Aorta (tissue), 5 donors: ENCODE measurements at regions not wholly inside any gene's neighbourhood (a gene's known extent, or its start where the extent isn't known, plus 50 kb on each side); places are given as distances from the start of the nearest gene placed in this dataset.

Experiments used
- ATAC-seq: fragments of 200-7000 bp; cut with Tn5 transposase; one replicate; pipeline ENCODE4 v1.9.1; 2022; ENCODE audit warnings: moderate library complexity; ENCODE audit not compliant: low FRiP score
- DNase-seq, 2 donors: peaks; one replicate each; pipeline ENCODE4 v3.0.0-alpha.2; 2020
- H3K27ac ChIP-seq, 2 donors: one replicate each; pipeline ENCODE4 v1.5.1; 2013; ENCODE audit warnings: low read length in 2 of 2, mild to moderate bottlenecking in 2 of 2, moderate library complexity in 2 of 2, control low read depth in 1 of 2, inconsistent platforms in 1 of 2, low read depth in 1 of 2
- H3K27me3 ChIP-seq, 2 donors: one replicate each; pipeline ENCODE4 v1.6.1; 2013; ENCODE audit warnings: control low read depth in 1 of 2, low read length in 1 of 2, mild to moderate bottlenecking in 1 of 2, moderate library complexity in 1 of 2; ENCODE audit not compliant: insufficient read depth in 2 of 2, control insufficient read depth in 1 of 2
- H3K36me3 ChIP-seq, 2 donors: one replicate each; pipeline ENCODE4 v1.6.1; 2013; ENCODE audit warnings: control low read depth in 1 of 2, low read length in 1 of 2, mild to moderate bottlenecking in 1 of 2; ENCODE audit not compliant: insufficient read depth in 2 of 2, control insufficient read depth in 1 of 2
- H3K4me1 ChIP-seq, 2 donors: one replicate each; pipeline ENCODE4 v1.6.1; 2013; ENCODE audit warnings: low read length in 2 of 2, control low read depth in 1 of 2, mild to moderate bottlenecking in 1 of 2, moderate library complexity in 1 of 2; ENCODE audit not compliant: insufficient read depth in 2 of 2, control insufficient read depth in 1 of 2
- H3K4me3 ChIP-seq, 2 donors: one replicate each; pipeline ENCODE4 v1.5.1; 2013; ENCODE audit warnings: low read length in 2 of 2, control low read depth in 1 of 2, mild to moderate bottlenecking in 1 of 2
- H3K9me3 ChIP-seq: one replicate; pipeline ENCODE4 v1.6.1; 2013; ENCODE audit warnings: mild to moderate bottlenecking, low read length; ENCODE audit not compliant: control insufficient read depth
- WGBS, 2 donors: extraction: QIAGEN DNeasy Blood & Tissue Kit; methylation state at CpG; one replicate each; pipeline ENCODE4 v1.1.7; 2013; 5-methylcytosine and 5-hydroxymethylcytosine counted together
- intact Hi-C, 2 donors: fragments of 100-400 bp; cut with DNase I; formaldehyde crosslinking; loops; one replicate each; pipeline versions ENCODE4 v1.14.2 to v1.15.0; 2022
- donor health status: healthy with polysubstance abuse.
- donor health status: Bipolar disorder and iron deficiency.
- donor health status: DM: no; HTN: no; CAD: no.
- donor health status: DM: no; HTN: no; CAD: no.
- donor health status: DM: yes; HTN: yes; CAD: no.

DNA sequence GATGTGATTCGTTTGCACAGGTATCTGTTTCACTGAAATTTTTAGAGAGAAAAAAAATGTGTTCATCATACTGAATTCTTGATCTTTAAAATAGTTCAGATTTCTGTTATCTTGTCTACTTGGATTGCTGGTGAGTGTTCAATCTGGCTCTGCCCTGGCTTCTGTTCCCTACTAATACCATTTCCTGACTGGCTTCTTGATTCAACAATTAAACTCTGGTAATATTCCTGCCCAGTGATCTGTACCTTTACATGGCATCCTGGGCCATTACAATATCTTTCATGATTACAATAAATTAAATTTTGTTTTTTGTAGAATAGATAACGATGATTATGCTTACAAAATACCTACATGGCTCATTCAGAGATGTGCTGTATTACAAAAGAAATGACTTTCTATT lies 1388.0 kb upstream of the TENM3 start:
- H3K27me3 ChIP-seq, result no peaks in the 10 kb centered on the region
- intact Hi-C loops, result no loop called here
- no peaks in the 10 kb centered on the region for H3K36me3 ChIP-seq
- H3K9me3 ChIP-seq, result no peaks in the 10 kb centered on the region
- H3K4me3 ChIP-seq, result no peak overlapping the region
- 73 to 78% methylated on average over 2 of the region's 2 CpGs for WGBS, 2 donors
- DNase-seq (no peak), ATAC-seq (no peak)
- no peaks in the 10 kb centered on the region for H3K4me1 ChIP-seq
- no peak overlapping the region for H3K27ac ChIP-seq

DNA sequence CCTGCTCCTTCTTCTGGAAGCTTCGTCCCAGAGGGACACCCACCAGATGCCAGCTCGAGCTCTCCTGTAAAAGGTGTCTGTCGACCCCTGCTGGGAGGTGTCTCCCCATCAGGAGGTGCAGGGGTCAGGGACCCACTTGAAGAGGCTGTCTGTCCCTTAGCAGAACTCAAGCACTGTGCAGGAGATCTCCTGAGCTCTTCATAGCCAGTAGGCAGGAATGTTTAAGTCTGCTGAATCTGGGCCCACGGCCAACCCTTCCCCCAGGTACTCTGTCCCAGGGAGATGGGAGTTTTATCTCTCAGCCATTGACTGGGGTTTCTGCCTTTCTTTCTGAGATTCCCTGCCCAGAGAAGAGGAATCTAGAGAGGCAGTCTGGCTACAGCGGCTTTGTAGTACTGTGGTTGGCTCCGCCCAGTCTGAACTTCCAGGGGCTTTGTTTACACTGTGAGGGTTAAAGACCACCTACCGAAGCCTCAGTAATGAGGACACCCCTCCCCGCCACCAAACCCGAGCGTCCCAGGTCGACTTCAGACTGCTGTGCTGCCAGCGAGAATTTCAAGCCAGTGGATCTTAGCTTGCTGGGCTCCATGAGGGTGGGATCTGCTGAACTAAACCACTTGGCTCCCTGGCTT lies 1383.0 kb upstream of the TENM3 start:
- H3K36me3 ChIP-seq, result no peaks in the 10 kb centered on the region
- H3K27me3 ChIP-seq, result no peaks in the 10 kb centered on the region
- no peaks in the 10 kb centered on the region for H3K9me3 ChIP-seq
- DNase-seq, result no peak
- ATAC-seq, result no peak
- H3K27ac ChIP-seq, result no peak overlapping the region
- no peaks in the 10 kb centered on the region for H3K4me1 ChIP-seq
- intact Hi-C loops, result no loop called here
- 72 to 73% methylated on average over 12 of the region's 12 CpGs for WGBS, 2 donors
- H3K4me3 ChIP-seq, result no peak overlapping the region

DNA sequence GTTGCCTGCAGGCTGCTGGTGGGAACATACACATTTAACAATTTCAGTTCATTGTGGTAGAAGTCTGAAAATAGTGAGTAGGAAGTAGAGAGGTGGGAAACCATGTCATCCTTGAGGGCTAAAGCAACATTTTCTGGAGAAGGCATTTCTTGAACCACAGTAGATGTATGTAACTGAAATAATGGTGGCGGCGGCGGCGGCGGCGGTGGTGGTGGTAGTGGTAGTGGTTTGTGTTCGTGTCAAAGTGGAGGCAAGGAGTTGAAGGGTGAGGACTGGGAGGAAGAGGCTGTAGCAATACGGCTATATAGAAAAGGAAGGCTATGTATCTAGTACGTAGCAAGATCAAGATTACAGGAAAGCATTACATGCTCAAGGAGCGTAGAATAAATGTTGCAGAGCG lies 1381.6 kb upstream of the TENM3 start:
- WGBS, 2 donors, result 93% methylated on average over 11 of the region's 11 CpGs
- intact Hi-C loops, result no loop called here
- Histone ChIP-seq H3K36me3 (no peaks in the 10 kb centered on the region), H3K9me3 (no peaks in the 10 kb centered on the region), H3K4me3 (no peak overlapping the region), H3K27me3 (no peaks in the 10 kb centered on the region), H3K27ac (no peak overlapping the region), H3K4me1 (no peaks in the 10 kb centered on the region)
- DNase-seq (no peak), ATAC-seq (no peak)

DNA sequence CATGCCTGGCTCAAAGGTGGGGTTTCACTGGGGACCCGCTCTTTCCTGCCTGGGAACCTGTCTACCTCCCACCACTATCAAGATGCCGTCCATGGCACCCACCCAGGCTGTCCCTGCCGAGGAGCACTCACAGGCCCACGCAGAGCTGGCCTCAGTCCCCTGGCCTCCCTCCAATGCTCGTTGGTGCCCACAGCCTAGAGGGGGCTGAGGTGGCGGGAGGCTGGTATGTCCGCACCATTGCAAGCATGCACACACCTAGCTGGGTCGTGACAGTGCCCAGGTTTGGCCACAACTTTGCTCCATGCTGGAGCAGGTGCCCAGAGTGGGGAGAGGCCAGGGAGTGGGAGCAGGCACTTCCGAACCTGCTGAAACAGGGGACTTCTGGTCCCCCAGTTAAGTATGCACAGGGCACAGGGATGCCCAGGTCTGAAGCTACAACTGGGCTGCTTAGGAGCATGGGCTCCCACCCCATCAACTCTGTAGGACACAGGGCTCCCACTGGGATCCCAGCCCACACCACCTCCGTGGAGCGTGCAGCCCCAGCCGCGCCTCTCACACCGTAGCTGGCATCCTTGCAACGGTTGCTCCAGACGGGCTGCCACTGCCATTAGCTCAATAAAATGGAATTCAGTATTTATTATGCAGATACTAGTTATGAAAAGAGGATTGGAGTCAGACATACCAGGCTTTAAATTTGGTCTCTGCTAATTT lies 1376.1 kb upstream of the TENM3 start:
- H3K36me3 ChIP-seq, result no peaks in the 10 kb centered on the region
- intact Hi-C loops, result no loop called here
- 88 to 89% methylated on average over 16 of the region's 16 CpGs for WGBS, 2 donors
- no peaks in the 10 kb centered on the region for H3K27me3 ChIP-seq
- H3K4me3 ChIP-seq, result no peak overlapping the region
- no peaks in the 10 kb centered on the region for H3K4me1 ChIP-seq
- no peaks in the 10 kb centered on the region for H3K9me3 ChIP-seq
- no peak for DNase-seq
- peak; percentile 26 for ATAC-seq
- no peak overlapping the region for H3K27ac ChIP-seq

GRCh38 chr4:180870623-180871022 lies 1372.6 kb upstream of the TENM3 start:
- 28 to 44% methylated on average over 2 of the region's 2 CpGs for WGBS, 2 donors
- Histone ChIP-seq H3K27me3 (no peaks in the 10 kb centered on the region), H3K27ac (no peak overlapping the region), H3K4me3 (no peak overlapping the region), H3K4me1 (no peaks in the 10 kb centered on the region), H3K36me3 (no peaks in the 10 kb centered on the region), H3K9me3 (no peaks in the 10 kb centered on the region)
- DNase-seq, result no peak
- intact Hi-C loops, result no loop called here
- ATAC-seq, result no peak

DNA sequence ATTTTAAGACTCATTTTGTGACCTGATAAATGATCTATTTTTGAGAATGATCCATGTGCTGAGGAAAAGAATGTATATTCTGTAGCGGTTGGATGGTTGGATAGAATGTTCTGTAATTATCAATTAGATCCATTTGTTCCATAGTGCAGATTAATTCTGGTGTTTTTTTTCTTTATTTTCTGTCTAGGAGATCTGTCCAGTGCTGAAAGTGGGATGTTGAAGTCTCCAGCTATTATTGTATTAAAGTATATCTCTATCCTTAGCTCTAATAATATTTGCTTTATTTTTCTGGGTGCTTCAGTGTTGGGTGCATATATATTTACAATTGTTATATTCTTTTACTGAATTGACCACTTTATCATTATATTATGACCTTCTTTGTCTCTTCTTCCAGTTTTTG lies 1344.9 kb upstream of the TENM3 start:
- WGBS, 2 donors, result 0% methylated on average over 1 of the region's 1 CpG
- ATAC-seq, result no peak
- no peak for DNase-seq
- H3K27ac ChIP-seq, result no peak overlapping the region
- no peak overlapping the region for H3K4me3 ChIP-seq
- H3K36me3 ChIP-seq, result no peaks in the 10 kb centered on the region
- no peaks in the 10 kb centered on the region for H3K4me1 ChIP-seq
- no peaks in the 10 kb centered on the region for H3K27me3 ChIP-seq
- intact Hi-C loops, result no loop called here
- H3K9me3 ChIP-seq, result peaks cover 2% of the 10 kb centered on the region

DNA sequence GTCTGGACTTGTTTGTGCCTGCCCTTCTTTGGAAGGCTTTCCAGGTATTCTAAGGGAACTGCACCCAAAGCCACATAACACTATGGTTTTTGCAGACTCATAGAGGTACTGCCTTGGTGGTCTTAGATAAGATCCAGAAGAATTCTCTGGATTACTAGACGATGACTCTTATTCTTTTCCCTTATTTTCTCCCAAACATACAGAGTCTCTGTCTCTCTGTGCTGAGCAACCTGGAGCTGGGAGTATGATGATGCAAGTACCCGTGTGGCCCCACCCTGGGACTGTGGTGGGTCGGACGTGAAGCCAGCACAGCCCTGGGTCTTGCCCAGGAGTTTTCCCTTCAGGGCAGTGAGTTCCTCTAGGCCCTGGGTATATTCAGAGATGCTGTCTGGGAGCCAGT lies 1342.4 kb upstream of the TENM3 start:
- Histone ChIP-seq H3K36me3 (no peaks in the 10 kb centered on the region), H3K27me3 (no peaks in the 10 kb centered on the region), H3K27ac (no peak overlapping the region), H3K4me3 (no peak overlapping the region), H3K4me1 (no peaks in the 10 kb centered on the region), H3K9me3 (peaks cover 2% of the 10 kb centered on the region)
- ATAC-seq, result no peak
- no peak for DNase-seq
- intact Hi-C loops, result no loop called here
- WGBS, 2 donors, result 89 to 91% methylated on average over 4 of the region's 4 CpGs

DNA sequence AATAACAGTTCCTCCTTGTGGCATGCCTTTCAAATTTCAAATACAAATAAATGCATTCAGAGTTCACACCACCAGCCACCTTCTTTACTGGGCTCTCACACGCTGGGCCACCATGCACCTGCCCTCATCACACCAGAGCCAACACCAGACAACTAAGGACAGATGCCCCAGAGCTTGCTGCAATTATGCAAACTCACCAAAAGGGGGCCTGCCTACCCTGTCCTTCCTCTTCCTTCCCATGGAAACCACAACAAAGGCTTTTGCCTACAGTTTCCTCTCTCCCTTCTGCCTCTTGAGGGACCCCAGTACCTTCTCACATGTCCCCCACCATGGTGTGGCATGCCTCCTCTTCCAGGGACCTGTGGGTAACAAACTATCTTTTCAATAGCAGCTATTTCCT lies 1333.9 kb upstream of the TENM3 start:
- intact Hi-C loops, result no loop called here
- H3K9me3 ChIP-seq, result no peaks in the 10 kb centered on the region
- H3K4me3 ChIP-seq, result no peak overlapping the region
- DNase-seq, result no peak
- H3K27ac ChIP-seq, result no peak overlapping the region
- 79 to 90% methylated on average over 1 of the region's 1 CpG for WGBS, 2 donors
- ATAC-seq, result no peak
- no peaks in the 10 kb centered on the region for H3K27me3 ChIP-seq
- H3K36me3 ChIP-seq, result no peaks in the 10 kb centered on the region
- H3K4me1 ChIP-seq, result no peaks in the 10 kb centered on the region

GRCh38 chr4:180913750-180914149 lies 1329.5 kb upstream of the TENM3 start:
- no peaks in the 10 kb centered on the region for H3K36me3 ChIP-seq
- no peaks in the 10 kb centered on the region for H3K4me1 ChIP-seq
- DNase-seq (no peak), ATAC-seq (no peak)
- intact Hi-C loops, result no loop called here
- 14 to 30% methylated on average over 1 of the region's 1 CpG for WGBS, 2 donors
- no peak overlapping the region for H3K4me3 ChIP-seq
- H3K9me3 ChIP-seq, result no peaks in the 10 kb centered on the region
- H3K27ac ChIP-seq, result no peak overlapping the region
- H3K27me3 ChIP-seq, result no peaks in the 10 kb centered on the region
